ENCODE measurements at regions not wholly inside any gene's neighbourhood (a gene's known extent, or its start where the extent isn't known, plus 50 kb on each side); places are given as distances from the start of the nearest gene placed in this dataset.

DNA sequence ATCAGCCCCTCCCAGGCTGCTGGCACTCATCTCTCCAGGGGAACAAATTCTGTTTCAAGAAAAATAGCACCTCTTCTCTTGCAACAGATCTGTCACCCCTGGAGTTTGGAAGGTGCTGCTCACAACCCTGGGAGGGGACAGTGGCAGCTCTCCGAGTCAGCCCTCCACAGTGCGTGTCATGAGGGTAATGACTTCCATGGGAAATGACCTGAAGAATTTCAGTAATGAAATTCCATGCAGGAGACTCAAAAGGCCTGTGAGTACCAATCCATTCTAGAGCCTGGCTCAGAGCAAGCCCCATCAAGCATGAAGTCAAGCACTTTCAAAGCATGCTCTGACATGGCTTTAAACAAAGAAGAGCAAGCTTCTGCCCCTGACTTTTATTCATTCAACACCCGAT is 276.3 kb upstream of the PARD3B start:
- no peak overlapping the region for H2AFZ ChIP-seq (ENCODE audit: low read length)
- H2BK5ac ChIP-seq (ENCODE audit: insufficient read length, low read length): no peak overlapping the region
- no peaks in the 10 kb centered on the region for H3K27me3 ChIP-seq (ENCODE audit: insufficient read depth, low read length)
- WGBS (ENCODE audit: extremely low coverage, insufficient read length, low lambda C conversion rate): no CpG with 5 or more reads among the region's 3 CpGs
- H3T11ph ChIP-seq (ENCODE audit: low read length): no peak overlapping the region
- peaks cover 9% of the 10 kb centered on the region for H3K9me3 ChIP-seq (ENCODE audit: control insufficient read depth, low read depth, low read length)
- Mint-ChIP-seq H3K9me3 (peaks cover 8 to 18% of the 10 kb centered on the region in 2 experiments), H3K27me3 (ENCODE audit: low read depth) (peaks cover 5% of the 10 kb centered on the region), H3K4me3 (no peak overlapping the region), H3K4me1 (peaks cover 47 to 48% of the 10 kb centered on the region in 2 experiments), H3K27ac (no peak overlapping the region; a peak in 1 of 7 replicates), H3K36me3 (ENCODE audit: insufficient read depth in 1 of 3, low read depth in 3 of 3) (peaks cover 8 to 19% (median 15%) of the 10 kb centered on the region in 3 experiments; a peak in 6 of 7 replicates)
- no peaks in the 10 kb centered on the region for H3K79me1 ChIP-seq (ENCODE audit: insufficient read depth, low read depth, low read length, poor library complexity, severe bottlenecking)
- peaks cover 4% of the 10 kb centered on the region; the same call in 1 of the 2 replicates for H3K4me1 ChIP-seq (ENCODE audit: insufficient read depth, low read length)
- H4K91ac ChIP-seq (ENCODE audit: insufficient read length, low read depth, low read length): no peak overlapping the region
- TF ChIP-seq, protein P1, sequence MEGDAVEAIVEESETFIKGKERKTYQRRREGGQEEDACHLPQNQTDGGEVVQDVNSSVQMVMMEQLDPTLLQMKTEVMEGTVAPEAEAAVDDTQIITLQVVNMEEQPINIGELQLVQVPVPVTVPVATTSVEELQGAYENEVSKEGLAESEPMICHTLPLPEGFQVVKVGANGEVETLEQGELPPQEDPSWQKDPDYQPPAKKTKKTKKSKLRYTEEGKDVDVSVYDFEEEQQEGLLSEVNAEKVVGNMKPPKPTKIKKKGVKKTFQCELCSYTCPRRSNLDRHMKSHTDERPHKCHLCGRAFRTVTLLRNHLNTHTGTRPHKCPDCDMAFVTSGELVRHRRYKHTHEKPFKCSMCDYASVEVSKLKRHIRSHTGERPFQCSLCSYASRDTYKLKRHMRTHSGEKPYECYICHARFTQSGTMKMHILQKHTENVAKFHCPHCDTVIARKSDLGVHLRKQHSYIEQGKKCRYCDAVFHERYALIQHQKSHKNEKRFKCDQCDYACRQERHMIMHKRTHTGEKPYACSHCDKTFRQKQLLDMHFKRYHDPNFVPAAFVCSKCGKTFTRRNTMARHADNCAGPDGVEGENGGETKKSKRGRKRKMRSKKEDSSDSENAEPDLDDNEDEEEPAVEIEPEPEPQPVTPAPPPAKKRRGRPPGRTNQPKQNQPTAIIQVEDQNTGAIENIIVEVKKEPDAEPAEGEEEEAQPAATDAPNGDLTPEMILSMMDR (conservative IDR thresholded peaks at IDR 0.05): no peak
- H2BK15ac ChIP-seq (ENCODE audit: low read depth, low read length): no peak overlapping the region
- no peak overlapping the region for H3K27ac ChIP-seq (ENCODE audit: insufficient read length, low read depth, low read length)
- H3K23me2 ChIP-seq (ENCODE audit: insufficient read length, low read depth, low read length, poor library complexity, severe bottlenecking): no peaks in the 10 kb centered on the region
- no peak overlapping the region for H3K14ac ChIP-seq (ENCODE audit: insufficient read depth, low read length)
- no peaks in the 10 kb centered on the region for H3K79me2 ChIP-seq (ENCODE audit: insufficient read depth, low read length)
- no peak overlapping the region for H2BK120ac ChIP-seq (ENCODE audit: low read depth, low read length, poor library complexity, severe bottlenecking)
- no peak overlapping the region for H2AK5ac ChIP-seq (ENCODE audit: insufficient read length, low read length)
- H4K8ac ChIP-seq (replicated peaks; ENCODE audit: insufficient read length, low read depth, low read length): no peak overlapping the region
- no peak overlapping the region for H3K4me2 ChIP-seq (ENCODE audit: insufficient read depth, insufficient read length, low read length)
- H3K23ac ChIP-seq (ENCODE audit: insufficient read length, low read depth, low read length): no peak overlapping the region
- no peak overlapping the region for H3K4ac ChIP-seq (ENCODE audit: low read depth, low read length)
- no peak overlapping the region for H3K18ac ChIP-seq (ENCODE audit: insufficient read length, low read depth, low read length)
- H4K20me1 ChIP-seq (ENCODE audit: control insufficient read depth, insufficient read depth, insufficient read length): no peaks in the 10 kb centered on the region
- H3K56ac ChIP-seq (ENCODE audit: insufficient read length, low read depth, low read length): no peak overlapping the region
- no peak overlapping the region for H3K9ac ChIP-seq (ENCODE audit: extremely low read depth, insufficient read length, low read length)
- no peak overlapping the region for H4K5ac ChIP-seq (ENCODE audit: insufficient read length, low read depth, low read length)
- no peak overlapping the region for H2BK20ac ChIP-seq (ENCODE audit: low read depth, low read length, poor library complexity, severe bottlenecking)
- DNase-seq: no peak
- H2BK12ac ChIP-seq (ENCODE audit: insufficient read length, low read depth, low read length): no peak overlapping the region

All from H9 (cell line).